SK-N-SH (cell line): ENCODE measurements at regions not wholly inside any gene's neighbourhood (a gene's known extent, or its start where the extent isn't known, plus 50 kb on each side); places are given as distances from the start of the nearest gene placed in this dataset.

ENCODE experiments used
- CTCF ChIA-PET: fragments of 300-600, 350-600 bp; formaldehyde crosslinking; extraction: SDS; loops from one replicate; lab custom pipeline; 2021; lab: Yijun Ruan, JAX
- POLR2A ChIA-PET: fragments of 350-600 bp; sonication (Branson Sonifier 250); formaldehyde crosslinking; extraction: SDS; loops from one replicate; lab custom pipeline; 2020; ENCODE audit warnings: antibody characterized with exemption, inconsistent platforms; lab: Yijun Ruan, JAX
- DNase-seq: peaks from one replicate; pipeline ENCODE4 v3.0.0; 2012
- H2AFZ ChIP-seq: fragments of 200-600 bp; sonication (generic); 2 replicates; pipeline ENCODE4 v1.8.1; 2016; ENCODE audit warnings: antibody characterized with exemption, mild to moderate bottlenecking, low read depth
- H3F3A ChIP-seq: fragments of 200-600 bp; sonication (generic); replicated peaks from 2 replicates; pipeline ENCODE3; 2016; ENCODE audit warnings: antibody characterized with exemption, mild to moderate bottlenecking; ENCODE audit not compliant: insufficient read depth
- H3K27ac ChIP-seq, 2 experiments: fragments of 200-500 bp in 1 of 2; fragments of 200-600 bp in 1 of 2; sonication (Bioruptor generic) in 1 of 2; sonication (generic), shearing (Covaris generic) in 1 of 2; 2 replicates each; pipeline versions ENCODE4 v1.5.1 to v1.6.1; 2014 to 2016; ENCODE audit warnings: low read depth in 2 of 2, inconsistent platforms in 1 of 2, low read length in 1 of 2, mild to moderate bottlenecking in 1 of 2, mixed read lengths in 1 of 2
- H3K27me3 ChIP-seq: fragments of 200-600 bp; sonication (generic), shearing (Covaris generic); 2 replicates; pipeline ENCODE4 v1.6.1; 2016; ENCODE audit warnings: mixed run types; ENCODE audit not compliant: insufficient read depth
- H3K36me3 ChIP-seq, 2 experiments: fragments of 200-500 bp in 1 of 2; fragments of 200-600 bp in 1 of 2; sonication (Bioruptor generic) in 1 of 2; sonication (generic) in 1 of 2; replicated peaks in 1 of 2; 2 replicates each; pipeline versions ENCODE3 to v1.5.1; 2014 to 2016; ENCODE audit warnings: low read length in 1 of 2, mild to moderate bottlenecking in 1 of 2; ENCODE audit not compliant: insufficient read depth in 2 of 2, control insufficient read depth in 1 of 2
- H3K4me1 ChIP-seq, 2 experiments: fragments of 200-500 bp in 1 of 2; fragments of 200-600 bp in 1 of 2; sonication (Bioruptor generic) in 1 of 2; sonication (generic), shearing (Covaris generic) in 1 of 2; 2 replicates each; pipeline versions ENCODE4 v1.5.1 to v1.6.1; 2014 to 2016; ENCODE audit warnings: low read depth in 1 of 2, low read length in 1 of 2, mixed run types in 1 of 2; ENCODE audit not compliant: insufficient read depth in 2 of 2, control insufficient read depth in 1 of 2
- H3K4me2 ChIP-seq: fragments of 200-600 bp; sonication (generic), shearing (Covaris generic); 2 replicates; pipeline ENCODE4 v1.6.1; 2017; ENCODE audit warnings: mixed run types
- H3K4me3 ChIP-seq, 2 experiments: fragments of 200-500 bp in 1 of 2; fragments of 200-600 bp in 1 of 2; sonication (Bioruptor generic) in 1 of 2; sonication (generic), shearing (Covaris generic) in 1 of 2; 2 replicates each; pipeline versions ENCODE4 v1.5.1 to v1.8.1; 2014 to 2016; ENCODE audit warnings: low read depth in 2 of 2, inconsistent platforms in 1 of 2, low read length in 1 of 2, mild to moderate bottlenecking in 1 of 2, mixed read lengths in 1 of 2, moderate library complexity in 1 of 2
- H3K79me2 ChIP-seq: fragments of 200-600 bp; sonication (generic); 2 replicates; pipeline ENCODE4 v1.8.1; 2017; ENCODE audit warnings: mild to moderate bottlenecking; ENCODE audit not compliant: insufficient read depth
- H3K9ac ChIP-seq: fragments of 200-600 bp; sonication (generic); 2 replicates; pipeline ENCODE4 v1.6.1; 2017; ENCODE audit warnings: mixed run types
- H3K9me2 ChIP-seq: fragments of 200-600 bp; sonication (generic); 2 replicates; pipeline ENCODE4 v1.6.1; 2017; ENCODE audit warnings: mixed run types
- H3K9me3 ChIP-seq: fragments of 200-600 bp; sonication (generic); 2 replicates; pipeline ENCODE4 v1.6.1; 2017; ENCODE audit warnings: mixed run types, mild to moderate bottlenecking, moderate library complexity
- H4K20me1 ChIP-seq: fragments of 200-600 bp; sonication (generic); 2 replicates; pipeline ENCODE4 v1.6.1; 2017; ENCODE audit warnings: mild to moderate bottlenecking, mixed run types; ENCODE audit not compliant: insufficient read depth
- ELF1 ChIP-seq: IDR thresholded peaks from 2 replicates; pipeline ENCODE4 v1.4.0; 2012
- EZH2phosphoT487 ChIP-seq: fragments of 200-600 bp; sonication (generic); IDR thresholded peaks from 2 replicates; pipeline ENCODE4 v1.6.1; 2017; ENCODE audit warnings: low read depth, mixed run types, mild to moderate bottlenecking, antibody characterized with exemption, moderate library complexity, borderline replicate concordance
- FOSL2 ChIP-seq: IDR thresholded peaks from 2 replicates; pipeline ENCODE4 v1.4.0; 2012; ENCODE audit warnings: low read depth, mild to moderate bottlenecking, moderate library complexity, borderline replicate concordance
- FOXJ3 ChIP-seq: sonication (generic); formaldehyde crosslinking; IDR thresholded peaks from 2 replicates; pipeline ENCODE4 v1.5.1; 2020; ENCODE audit warnings: mild to moderate bottlenecking, missing genetic modification reagents
- FOXM1 ChIP-seq: IDR thresholded peaks from 2 replicates; pipeline ENCODE4 v1.4.0; 2012; ENCODE audit warnings: low read depth, mild to moderate bottlenecking
- GABPA ChIP-seq: IDR thresholded peaks from 2 replicates; pipeline ENCODE4 v1.4.0; 2012; ENCODE audit warnings: low read depth, mild to moderate bottlenecking
- GATA2 ChIP-seq: sonication (generic); formaldehyde crosslinking; IDR thresholded peaks from 2 replicates; pipeline ENCODE4 v1.5.0; 2020; ENCODE audit warnings: mild to moderate bottlenecking, missing genetic modification reagents
- MXI1 ChIP-seq: IDR thresholded peaks from 2 replicates; pipeline ENCODE4 v1.6.1; 2012; ENCODE audit warnings: mild to moderate bottlenecking, low read depth, low read length, improper control_type of control experiment
- NRF1 ChIP-seq: IDR thresholded peaks from 2 replicates; pipeline ENCODE4 v1.6.1; 2012; ENCODE audit warnings: low read depth, mild to moderate bottlenecking, low read length
- RAD21 ChIP-seq: IDR thresholded peaks from 2 replicates; pipeline ENCODE4 v1.6.1; 2012; ENCODE audit warnings: mild to moderate bottlenecking, low read length
- RFX5 ChIP-seq: IDR thresholded peaks from 2 replicates; pipeline ENCODE4 v1.6.1; 2012; ENCODE audit warnings: mild to moderate bottlenecking, improper control_type of control experiment, low read length
- RXRA ChIP-seq: IDR thresholded peaks from 2 replicates; pipeline ENCODE4 v1.4.0; 2012; ENCODE audit warnings: low read depth, mild to moderate bottlenecking, borderline replicate concordance
- SIN3A ChIP-seq: IDR thresholded peaks from 2 replicates; pipeline ENCODE4 v1.6.1; 2012; ENCODE audit warnings: low read depth, mild to moderate bottlenecking, low read length, moderate library complexity, borderline replicate concordance
- TAF1 ChIP-seq: IDR thresholded peaks from 2 replicates; pipeline ENCODE4 v1.6.1; 2012; ENCODE audit warnings: low read depth, mild to moderate bottlenecking, low read length, moderate library complexity, borderline replicate concordance
- TCF12 ChIP-seq: IDR thresholded peaks from 2 replicates; pipeline ENCODE4 v1.4.0; 2012
- YY1 ChIP-seq: IDR thresholded peaks from 2 replicates; pipeline ENCODE4 v1.4.0; 2012; ENCODE audit warnings: low read depth, mild to moderate bottlenecking
- WGBS: methylation state at CpG from one replicate; pipeline ENCODE4 v1.1.6; 2017; ENCODE audit warnings: low lambda C conversion rate; 5-methylcytosine and 5-hydroxymethylcytosine counted together
- TF ChIP-seq, protein P1 (sequence below): IDR thresholded peaks from 2 replicates; pipeline ENCODE4 v1.4.0; 2012; ENCODE audit warnings: low read depth, borderline replicate concordance
- TF ChIP-seq, protein P2 (sequence below): IDR thresholded peaks from 2 replicates; pipeline ENCODE4 v1.6.1; 2012; ENCODE audit warnings: mild to moderate bottlenecking, low read depth, low read length, moderate library complexity
- TF ChIP-seq, protein P3 (sequence below): IDR thresholded peaks from 2 replicates; pipeline ENCODE4 v1.4.0; 2012; ENCODE audit warnings: low read depth
- TF ChIP-seq, protein P4 (sequence below): fragments of 200-600 bp; sonication (generic); IDR thresholded peaks from 2 replicates; pipeline ENCODE4 v1.6.1; 2017; ENCODE audit warnings: antibody characterized with exemption, mild to moderate bottlenecking, moderate library complexity

DNA sequence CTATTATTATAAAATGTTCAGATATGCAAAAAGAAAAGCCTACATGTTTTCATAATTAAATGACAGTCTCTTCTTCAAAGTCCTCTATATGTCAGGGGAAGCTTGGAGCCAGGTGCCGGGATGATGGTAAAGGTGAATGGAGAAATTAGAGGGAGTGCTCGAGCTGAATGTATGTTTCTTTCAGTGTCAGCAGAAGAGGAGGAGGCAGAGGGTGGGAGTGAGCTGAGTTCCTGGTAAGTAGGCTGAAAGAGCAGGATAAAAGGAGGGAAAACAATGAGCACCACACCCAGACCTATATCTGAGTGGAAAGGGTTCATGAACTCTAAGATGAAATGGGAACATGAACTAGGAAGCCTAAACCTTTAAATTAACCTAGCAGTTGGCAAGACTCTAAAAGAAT lies 307.6 kb upstream of the NBEA start:
- ChIA-PET CTCF (interaction anchor here (1.0 kb wide), 1 partner anchor 325 kb away, joined by 3 read pairs; no protein-coding TSS in a partner anchor), POLR2A (no interaction called here)
- Histone ChIP-seq H3K9ac (no peak overlapping the region), H4K20me1 (no peaks in the 10 kb centered on the region), H3K4me3 (no peak overlapping the region), H3K4me1 (no peaks in the 10 kb centered on the region), H3K27ac (no peak overlapping the region), H2AFZ (no peak overlapping the region), H3K9me3 (no peaks in the 10 kb centered on the region), H3K9me2 (no peaks in the 10 kb centered on the region), H3F3A (no peaks in the 10 kb centered on the region), H3K79me2 (no peaks in the 10 kb centered on the region), H3K4me2 (no peak overlapping the region), H3K27me3 (no peaks in the 10 kb centered on the region)
- DNase-seq = no peak
- WGBS = 62% methylated on average over 2 of the region's 2 CpGs
- TF ChIP-seq TCF12 (no peak), FOSL2 (no peak), RFX5 (no peak), ELF1 (no peak), MXI1 (no peak), EZH2phosphoT487 (no peak), RAD21 (no peak), FOXM1 (no peak), FOXJ3 (CRISPR knock-in tag) (no peak), SIN3A (no peak), GABPA (no peak), TAF1 (no peak), RXRA (no peak), YY1 (no peak), NRF1 (no peak), GATA2 (CRISPR knock-in tag) (no peak)
- TF ChIP-seq, protein P1, sequence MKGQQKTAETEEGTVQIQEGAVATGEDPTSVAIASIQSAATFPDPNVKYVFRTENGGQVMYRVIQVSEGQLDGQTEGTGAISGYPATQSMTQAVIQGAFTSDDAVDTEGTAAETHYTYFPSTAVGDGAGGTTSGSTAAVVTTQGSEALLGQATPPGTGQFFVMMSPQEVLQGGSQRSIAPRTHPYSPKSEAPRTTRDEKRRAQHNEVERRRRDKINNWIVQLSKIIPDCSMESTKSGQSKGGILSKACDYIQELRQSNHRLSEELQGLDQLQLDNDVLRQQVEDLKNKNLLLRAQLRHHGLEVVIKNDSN = no peak
- TF ChIP-seq, protein P2, sequence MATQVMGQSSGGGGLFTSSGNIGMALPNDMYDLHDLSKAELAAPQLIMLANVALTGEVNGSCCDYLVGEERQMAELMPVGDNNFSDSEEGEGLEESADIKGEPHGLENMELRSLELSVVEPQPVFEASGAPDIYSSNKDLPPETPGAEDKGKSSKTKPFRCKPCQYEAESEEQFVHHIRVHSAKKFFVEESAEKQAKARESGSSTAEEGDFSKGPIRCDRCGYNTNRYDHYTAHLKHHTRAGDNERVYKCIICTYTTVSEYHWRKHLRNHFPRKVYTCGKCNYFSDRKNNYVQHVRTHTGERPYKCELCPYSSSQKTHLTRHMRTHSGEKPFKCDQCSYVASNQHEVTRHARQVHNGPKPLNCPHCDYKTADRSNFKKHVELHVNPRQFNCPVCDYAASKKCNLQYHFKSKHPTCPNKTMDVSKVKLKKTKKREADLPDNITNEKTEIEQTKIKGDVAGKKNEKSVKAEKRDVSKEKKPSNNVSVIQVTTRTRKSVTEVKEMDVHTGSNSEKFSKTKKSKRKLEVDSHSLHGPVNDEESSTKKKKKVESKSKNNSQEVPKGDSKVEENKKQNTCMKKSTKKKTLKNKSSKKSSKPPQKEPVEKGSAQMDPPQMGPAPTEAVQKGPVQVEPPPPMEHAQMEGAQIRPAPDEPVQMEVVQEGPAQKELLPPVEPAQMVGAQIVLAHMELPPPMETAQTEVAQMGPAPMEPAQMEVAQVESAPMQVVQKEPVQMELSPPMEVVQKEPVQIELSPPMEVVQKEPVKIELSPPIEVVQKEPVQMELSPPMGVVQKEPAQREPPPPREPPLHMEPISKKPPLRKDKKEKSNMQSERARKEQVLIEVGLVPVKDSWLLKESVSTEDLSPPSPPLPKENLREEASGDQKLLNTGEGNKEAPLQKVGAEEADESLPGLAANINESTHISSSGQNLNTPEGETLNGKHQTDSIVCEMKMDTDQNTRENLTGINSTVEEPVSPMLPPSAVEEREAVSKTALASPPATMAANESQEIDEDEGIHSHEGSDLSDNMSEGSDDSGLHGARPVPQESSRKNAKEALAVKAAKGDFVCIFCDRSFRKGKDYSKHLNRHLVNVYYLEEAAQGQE = no peak
- TF ChIP-seq, protein P3, sequence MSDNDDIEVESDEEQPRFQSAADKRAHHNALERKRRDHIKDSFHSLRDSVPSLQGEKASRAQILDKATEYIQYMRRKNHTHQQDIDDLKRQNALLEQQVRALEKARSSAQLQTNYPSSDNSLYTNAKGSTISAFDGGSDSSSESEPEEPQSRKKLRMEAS = no peak
- TF ChIP-seq, protein P4, sequence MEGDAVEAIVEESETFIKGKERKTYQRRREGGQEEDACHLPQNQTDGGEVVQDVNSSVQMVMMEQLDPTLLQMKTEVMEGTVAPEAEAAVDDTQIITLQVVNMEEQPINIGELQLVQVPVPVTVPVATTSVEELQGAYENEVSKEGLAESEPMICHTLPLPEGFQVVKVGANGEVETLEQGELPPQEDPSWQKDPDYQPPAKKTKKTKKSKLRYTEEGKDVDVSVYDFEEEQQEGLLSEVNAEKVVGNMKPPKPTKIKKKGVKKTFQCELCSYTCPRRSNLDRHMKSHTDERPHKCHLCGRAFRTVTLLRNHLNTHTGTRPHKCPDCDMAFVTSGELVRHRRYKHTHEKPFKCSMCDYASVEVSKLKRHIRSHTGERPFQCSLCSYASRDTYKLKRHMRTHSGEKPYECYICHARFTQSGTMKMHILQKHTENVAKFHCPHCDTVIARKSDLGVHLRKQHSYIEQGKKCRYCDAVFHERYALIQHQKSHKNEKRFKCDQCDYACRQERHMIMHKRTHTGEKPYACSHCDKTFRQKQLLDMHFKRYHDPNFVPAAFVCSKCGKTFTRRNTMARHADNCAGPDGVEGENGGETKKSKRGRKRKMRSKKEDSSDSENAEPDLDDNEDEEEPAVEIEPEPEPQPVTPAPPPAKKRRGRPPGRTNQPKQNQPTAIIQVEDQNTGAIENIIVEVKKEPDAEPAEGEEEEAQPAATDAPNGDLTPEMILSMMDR = no peak
- TF ChIP-seq, all 33 proteins: peak for 0
- no peaks in the 10 kb centered on the region for H3K36me3 ChIP-seq
